Aorta (tissue), 5 donors: ENCODE measurements at regions not wholly inside any gene's neighbourhood (a gene's known extent, or its start where the extent isn't known, plus 50 kb on each side); places are given as distances from the start of the nearest gene placed in this dataset.

Experiments used
- ATAC-seq: fragments of 200-7000 bp; cut with Tn5 transposase; one replicate; pipeline ENCODE4 v1.9.1; 2022; ENCODE audit warnings: moderate library complexity; ENCODE audit not compliant: low FRiP score
- DNase-seq, 2 donors: peaks; one replicate each; pipeline ENCODE4 v3.0.0-alpha.2; 2020
- H3K27ac ChIP-seq, 2 donors: one replicate each; pipeline ENCODE4 v1.5.1; 2013; ENCODE audit warnings: low read length in 2 of 2, mild to moderate bottlenecking in 2 of 2, moderate library complexity in 2 of 2, control low read depth in 1 of 2, inconsistent platforms in 1 of 2, low read depth in 1 of 2
- H3K27me3 ChIP-seq, 2 donors: one replicate each; pipeline ENCODE4 v1.6.1; 2013; ENCODE audit warnings: control low read depth in 1 of 2, low read length in 1 of 2, mild to moderate bottlenecking in 1 of 2, moderate library complexity in 1 of 2; ENCODE audit not compliant: insufficient read depth in 2 of 2, control insufficient read depth in 1 of 2
- H3K36me3 ChIP-seq, 2 donors: one replicate each; pipeline ENCODE4 v1.6.1; 2013; ENCODE audit warnings: control low read depth in 1 of 2, low read length in 1 of 2, mild to moderate bottlenecking in 1 of 2; ENCODE audit not compliant: insufficient read depth in 2 of 2, control insufficient read depth in 1 of 2
- H3K4me1 ChIP-seq, 2 donors: one replicate each; pipeline ENCODE4 v1.6.1; 2013; ENCODE audit warnings: low read length in 2 of 2, control low read depth in 1 of 2, mild to moderate bottlenecking in 1 of 2, moderate library complexity in 1 of 2; ENCODE audit not compliant: insufficient read depth in 2 of 2, control insufficient read depth in 1 of 2
- H3K4me3 ChIP-seq, 2 donors: one replicate each; pipeline ENCODE4 v1.5.1; 2013; ENCODE audit warnings: low read length in 2 of 2, control low read depth in 1 of 2, mild to moderate bottlenecking in 1 of 2
- H3K9me3 ChIP-seq: one replicate; pipeline ENCODE4 v1.6.1; 2013; ENCODE audit warnings: mild to moderate bottlenecking, low read length; ENCODE audit not compliant: control insufficient read depth
- WGBS, 2 donors: extraction: QIAGEN DNeasy Blood & Tissue Kit; methylation state at CpG; one replicate each; pipeline ENCODE4 v1.1.7; 2013; 5-methylcytosine and 5-hydroxymethylcytosine counted together
- intact Hi-C, 2 donors: fragments of 100-400 bp; cut with DNase I; formaldehyde crosslinking; loops; one replicate each; pipeline versions ENCODE4 v1.14.2 to v1.15.0; 2022
- donor health status: healthy with polysubstance abuse.
- donor health status: Bipolar disorder and iron deficiency.
- donor health status: DM: no; HTN: no; CAD: no.
- donor health status: DM: no; HTN: no; CAD: no.
- donor health status: DM: yes; HTN: yes; CAD: no.

GRCh38 chr21:43303275-43304178 is 123.4 kb downstream of the SIK1 start:
- ATAC-seq, result no peak
- no peaks in the 10 kb centered on the region for H3K36me3 ChIP-seq
- no peaks in the 10 kb centered on the region for H3K27me3 ChIP-seq
- H3K9me3 ChIP-seq, result no peaks in the 10 kb centered on the region
- DNase-seq, result peak; percentile 24 to 51
- intact Hi-C loops, result no loop called here
- WGBS, 2 donors, result 83 to 90% methylated on average over 29 of the region's 29 CpGs
- no peaks in the 10 kb centered on the region for H3K4me1 ChIP-seq
- H3K27ac ChIP-seq, result no peak overlapping the region
- no peak overlapping the region for H3K4me3 ChIP-seq

GRCh38 chr21:43302769-43303168 is 124.2 kb downstream of the SIK1 start:
- no peaks in the 10 kb centered on the region for H3K9me3 ChIP-seq
- H3K4me3 ChIP-seq, result no peak overlapping the region
- H3K27me3 ChIP-seq, result no peaks in the 10 kb centered on the region
- DNase-seq, result peak; percentile 36 to 59
- H3K4me1 ChIP-seq, result no peaks in the 10 kb centered on the region
- H3K27ac ChIP-seq, result no peak overlapping the region
- WGBS, 2 donors, result 88 to 89% methylated on average over 14 of the region's 14 CpGs
- H3K36me3 ChIP-seq, result no peaks in the 10 kb centered on the region
- no peak for ATAC-seq
- intact Hi-C loops, result no loop called here

GRCh38 chr21:43302062-43302700 is 124.8 kb downstream of the SIK1 start:
- no peaks in the 10 kb centered on the region for H3K9me3 ChIP-seq
- DNase-seq (peak in 1 of 2 donors; percentile 46), ATAC-seq (no peak)
- no peak overlapping the region for H3K27ac ChIP-seq
- no peaks in the 10 kb centered on the region for H3K27me3 ChIP-seq
- intact Hi-C loops, result no loop called here
- H3K4me1 ChIP-seq, result no peaks in the 10 kb centered on the region
- no peak overlapping the region for H3K4me3 ChIP-seq
- no peaks in the 10 kb centered on the region for H3K36me3 ChIP-seq
- WGBS, 2 donors, result 95 to 97% methylated on average over 23 of the region's 23 CpGs

- H3K27ac ChIP-seq, result no peak overlapping the region
- DNase-seq (peak in 1 of 2 donors; percentile 28), ATAC-seq (no peak)
- no peaks in the 10 kb centered on the region for H3K27me3 ChIP-seq
- no peak overlapping the region for H3K4me3 ChIP-seq
- 89 to 90% methylated on average over 16 to 19 of the region's 19 CpGs for WGBS, 2 donors
- no peaks in the 10 kb centered on the region for H3K4me1 ChIP-seq
- no peaks in the 10 kb centered on the region for H3K36me3 ChIP-seq
- no peaks in the 10 kb centered on the region for H3K9me3 ChIP-seq
- intact Hi-C loops, result no loop called here
Observed at GRCh38 chr21:43301409-43302061, 125.4 kb downstream of the SIK1 start.

DNA sequence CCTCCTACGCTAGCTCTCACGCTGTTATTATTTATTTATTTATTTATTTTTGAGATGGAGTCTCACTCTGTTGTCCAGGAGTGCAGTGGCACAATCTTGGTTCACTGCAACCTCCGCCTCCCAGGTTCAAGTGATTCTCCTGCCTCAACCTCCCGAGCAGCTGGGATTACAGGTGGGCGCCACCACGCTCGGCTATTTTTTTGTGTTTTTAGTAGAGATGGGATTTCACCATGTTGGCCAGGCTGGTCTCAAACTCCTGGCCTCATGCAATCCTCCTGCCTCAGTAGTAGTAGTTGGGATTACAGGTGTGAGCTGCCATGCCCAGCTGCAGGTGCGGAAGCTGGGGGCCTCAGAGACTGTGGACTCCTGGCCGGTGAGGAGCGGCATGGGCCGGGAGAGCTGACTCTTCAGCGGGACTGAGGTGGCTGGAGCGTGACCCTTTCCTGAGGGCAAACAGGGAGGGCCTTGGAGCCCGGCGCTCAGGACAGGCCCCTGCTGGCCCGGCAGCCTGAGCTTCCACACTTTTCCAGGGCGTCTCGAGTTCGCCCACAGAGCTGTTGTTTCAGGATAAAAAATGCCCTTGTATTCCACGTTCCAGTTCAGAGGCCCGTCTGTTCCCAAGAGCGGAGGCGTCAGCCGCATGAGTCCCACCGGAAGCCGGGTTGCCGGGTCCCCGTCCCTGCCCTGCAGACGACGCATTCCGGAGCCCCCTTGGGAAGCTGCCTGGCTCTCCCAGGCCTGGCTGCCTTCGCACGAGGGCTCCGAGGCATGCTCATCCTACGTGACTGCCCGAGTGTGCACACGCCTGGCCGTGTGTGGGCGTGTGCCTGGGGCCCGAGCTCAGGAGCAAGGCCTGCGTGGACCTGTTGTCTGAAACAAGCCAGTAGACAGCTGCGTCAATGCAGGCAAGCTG is 126.2 kb downstream of the SIK1 start:
- no peak for ATAC-seq
- Histone ChIP-seq H3K27ac (no peak overlapping the region), H3K4me1 (no peaks in the 10 kb centered on the region), H3K27me3 (no peaks in the 10 kb centered on the region), H3K4me3 (no peak overlapping the region), H3K36me3 (no peaks in the 10 kb centered on the region), H3K9me3 (peaks cover 4% of the 10 kb centered on the region)
- intact Hi-C loops, result no loop called here
- DNase-seq, result peak in 1 of 2 donors; percentile 68
- 34 to 39% methylated on average over 42 of the region's 42 CpGs for WGBS, 2 donors

GRCh38 chr21:43299441-43300277 is 127.3 kb downstream of the SIK1 start:
- Histone ChIP-seq H3K36me3 (no peaks in the 10 kb centered on the region), H3K27ac (no peak overlapping the region), H3K4me3 (no peak overlapping the region), H3K9me3 (peaks cover 9% of the 10 kb centered on the region), H3K4me1 (no peaks in the 10 kb centered on the region), H3K27me3 (no peaks in the 10 kb centered on the region)
- 87 to 88% methylated on average over 34 of the region's 34 CpGs for WGBS, 2 donors
- DNase-seq, result peak in 1 of 2 donors; percentile 37
- ATAC-seq, result no peak
- intact Hi-C loops, result no loop called here

- no peaks in the 10 kb centered on the region for H3K36me3 ChIP-seq
Observed at GRCh38 chr21:43298546-43299440, 128.1 kb downstream of the SIK1 start.

More at GRCh38 chr21:43298546-43299440, 128.1 kb downstream of the SIK1 start:
- peaks cover 9% of the 10 kb centered on the region for H3K9me3 ChIP-seq
- H3K4me3 ChIP-seq, result no peak overlapping the region
- DNase-seq, result peak in 1 of 2 donors; percentile 41
- H3K4me1 ChIP-seq, result no peaks in the 10 kb centered on the region
- ATAC-seq, result no peak
- 94 to 96% methylated on average over 55 of the region's 55 CpGs for WGBS, 2 donors
- H3K27ac ChIP-seq, result no peak overlapping the region
- intact Hi-C loops, result no loop called here
- H3K27me3 ChIP-seq, result no peaks in the 10 kb centered on the region
